B cell (primary cell): ENCODE measurements at regions not wholly inside any gene's neighbourhood (a gene's known extent, or its start where the extent isn't known, plus 50 kb on each side); places are given as distances from the start of the nearest gene placed in this dataset.
"Not testable (repeated sequence)": the region's sequence is repeated elsewhere in the genome, so short reads cannot be mapped to it uniquely, and the experiment has no call there.

ENCODE experiments used
- CTCF ChIP-seq: fragments of 200-600 bp; IDR thresholded peaks from one replicate; pipeline ENCODE4 v1.8.0; 2022; ENCODE audit warnings: antibody characterized with exemption, mild to moderate bottlenecking
- EZH2 ChIP-seq: IDR thresholded peaks from 2 replicates; pipeline ENCODE4 v1.6.1; 2012; ENCODE audit warnings: borderline replicate concordance, low read depth, mild to moderate bottlenecking, moderate library complexity, low read length; ENCODE audit not compliant: insufficient read depth, poor library complexity, severe bottlenecking

DNA sequence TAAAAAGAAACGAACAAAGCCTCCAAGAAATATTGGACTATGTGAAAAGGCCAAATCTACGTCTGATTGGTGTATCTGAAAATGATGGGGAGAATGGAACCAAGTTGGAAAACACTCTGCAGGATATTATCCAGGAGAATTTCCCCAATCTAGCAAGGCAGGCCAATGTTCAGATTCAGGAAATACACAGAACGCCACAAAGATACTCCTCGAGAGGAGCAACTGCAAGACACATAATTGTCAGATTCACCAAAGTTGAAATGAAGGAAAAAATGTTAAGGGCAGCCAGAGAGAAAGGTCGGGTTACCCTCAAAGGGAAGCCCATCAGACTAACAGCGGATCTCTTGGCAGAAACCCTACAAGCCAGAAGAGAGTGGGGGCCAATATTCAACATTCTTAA lies 82.2 kb downstream of the SNTN start:
- not testable (repeated sequence) for TF ChIP-seq CTCF, EZH2
